Liver (tissue), 3 donors: ENCODE measurements at regions not wholly inside any gene's neighbourhood (a gene's known extent, or its start where the extent isn't known, plus 50 kb on each side); places are given as distances from the start of the nearest gene placed in this dataset.

Source experiments
- ATF3 ChIP-seq: IDR thresholded peaks from 2 replicates; pipeline ENCODE4 v1.6.1; 2016; ENCODE audit warnings: antibody characterized with exemption
- FOXA1 ChIP-seq: IDR thresholded peaks from 2 replicates; pipeline ENCODE4 v1.6.1; 2016; ENCODE audit warnings: antibody characterized with exemption
- GABPA ChIP-seq, 2 donors: IDR thresholded peaks in 1 of 2; conservative IDR thresholded peaks in 1 of 2; 2 replicates each; pipeline ENCODE4 v1.6.1; 2016; ENCODE audit warnings: antibody characterized with exemption in 2 of 2, mild to moderate bottlenecking in 1 of 2, moderate library complexity in 1 of 2
- JUND ChIP-seq, 2 donors: IDR thresholded peaks; 2 replicates each; pipeline ENCODE4 v1.6.1; 2016; ENCODE audit warnings: antibody characterized with exemption in 2 of 2
- MAX ChIP-seq: IDR thresholded peaks from 2 replicates; pipeline ENCODE4 v1.6.1; 2016; ENCODE audit warnings: antibody characterized with exemption
- RAD21 ChIP-seq, 2 donors: IDR thresholded peaks; 2 replicates each; pipeline ENCODE4 v1.6.1; 2016; ENCODE audit warnings: antibody characterized with exemption in 2 of 2, mild to moderate bottlenecking in 2 of 2
- TAF1 ChIP-seq: conservative IDR thresholded peaks from 2 replicates; pipeline ENCODE4 v1.6.1; 2016; ENCODE audit warnings: antibody characterized with exemption, mild to moderate bottlenecking
- YY1 ChIP-seq: IDR thresholded peaks from 2 replicates; pipeline ENCODE4 v1.6.1; 2016; ENCODE audit warnings: antibody characterized with exemption, mild to moderate bottlenecking
- TF ChIP-seq, protein P1 (sequence below): fragments of 150-350 bp; IDR thresholded peaks from 2 replicates; pipeline ENCODE4 v1.5.1; 2017; ENCODE audit warnings: improper control_type of control experiment, low read depth, low read length; ENCODE audit not compliant: missing input control
- TF ChIP-seq, protein P2 (sequence below): IDR thresholded peaks from 2 replicates; pipeline ENCODE4 v1.6.1; 2016; ENCODE audit warnings: antibody characterized with exemption, mild to moderate bottlenecking
- donor health status: healthy.
- donor health status: healthy.

DNA sequence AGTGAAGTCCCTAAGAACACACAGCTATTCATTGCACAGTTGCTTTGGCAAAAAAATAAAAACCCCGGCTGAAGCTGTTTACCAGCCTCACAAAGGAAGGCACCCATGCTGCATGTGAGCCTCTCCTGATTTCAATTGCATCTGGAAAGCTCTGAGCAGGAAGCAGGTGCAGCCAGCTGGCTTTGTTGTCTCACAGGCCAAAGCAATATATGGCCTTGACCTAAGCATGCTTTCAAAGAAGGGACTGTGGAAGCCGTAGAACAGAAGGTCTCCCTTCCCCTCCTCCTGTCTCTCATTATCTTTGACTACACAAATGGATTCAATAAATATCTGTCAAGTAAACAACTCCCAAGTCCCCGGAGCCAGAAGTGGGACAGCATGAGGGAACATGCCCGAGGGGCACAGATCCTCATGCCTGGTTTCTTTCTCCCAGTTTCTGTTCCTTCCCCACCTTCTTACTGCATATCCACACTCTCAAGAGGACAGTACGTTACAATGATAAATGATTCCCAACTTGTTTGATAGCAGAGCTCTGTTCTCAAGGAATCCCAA, 57.2 kb upstream of the PCSK2 start:
- TF ChIP-seq ATF3: no peak
- TF ChIP-seq, protein P1, sequence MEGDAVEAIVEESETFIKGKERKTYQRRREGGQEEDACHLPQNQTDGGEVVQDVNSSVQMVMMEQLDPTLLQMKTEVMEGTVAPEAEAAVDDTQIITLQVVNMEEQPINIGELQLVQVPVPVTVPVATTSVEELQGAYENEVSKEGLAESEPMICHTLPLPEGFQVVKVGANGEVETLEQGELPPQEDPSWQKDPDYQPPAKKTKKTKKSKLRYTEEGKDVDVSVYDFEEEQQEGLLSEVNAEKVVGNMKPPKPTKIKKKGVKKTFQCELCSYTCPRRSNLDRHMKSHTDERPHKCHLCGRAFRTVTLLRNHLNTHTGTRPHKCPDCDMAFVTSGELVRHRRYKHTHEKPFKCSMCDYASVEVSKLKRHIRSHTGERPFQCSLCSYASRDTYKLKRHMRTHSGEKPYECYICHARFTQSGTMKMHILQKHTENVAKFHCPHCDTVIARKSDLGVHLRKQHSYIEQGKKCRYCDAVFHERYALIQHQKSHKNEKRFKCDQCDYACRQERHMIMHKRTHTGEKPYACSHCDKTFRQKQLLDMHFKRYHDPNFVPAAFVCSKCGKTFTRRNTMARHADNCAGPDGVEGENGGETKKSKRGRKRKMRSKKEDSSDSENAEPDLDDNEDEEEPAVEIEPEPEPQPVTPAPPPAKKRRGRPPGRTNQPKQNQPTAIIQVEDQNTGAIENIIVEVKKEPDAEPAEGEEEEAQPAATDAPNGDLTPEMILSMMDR: no peak
- no peak for TF ChIP-seq TAF1
- no peak for TF ChIP-seq FOXA1
- TF ChIP-seq YY1: no peak
- TF ChIP-seq MAX: no peak
- TF ChIP-seq RAD21 (IDR thresholded peaks at IDR 0.05): no peak
- no peak for TF ChIP-seq GABPA (IDR thresholded peaks at IDR 0.05 in 1 of 2, conservative IDR thresholded peaks at IDR 0.05 in 1 of 2)
- TF ChIP-seq, protein P2, sequence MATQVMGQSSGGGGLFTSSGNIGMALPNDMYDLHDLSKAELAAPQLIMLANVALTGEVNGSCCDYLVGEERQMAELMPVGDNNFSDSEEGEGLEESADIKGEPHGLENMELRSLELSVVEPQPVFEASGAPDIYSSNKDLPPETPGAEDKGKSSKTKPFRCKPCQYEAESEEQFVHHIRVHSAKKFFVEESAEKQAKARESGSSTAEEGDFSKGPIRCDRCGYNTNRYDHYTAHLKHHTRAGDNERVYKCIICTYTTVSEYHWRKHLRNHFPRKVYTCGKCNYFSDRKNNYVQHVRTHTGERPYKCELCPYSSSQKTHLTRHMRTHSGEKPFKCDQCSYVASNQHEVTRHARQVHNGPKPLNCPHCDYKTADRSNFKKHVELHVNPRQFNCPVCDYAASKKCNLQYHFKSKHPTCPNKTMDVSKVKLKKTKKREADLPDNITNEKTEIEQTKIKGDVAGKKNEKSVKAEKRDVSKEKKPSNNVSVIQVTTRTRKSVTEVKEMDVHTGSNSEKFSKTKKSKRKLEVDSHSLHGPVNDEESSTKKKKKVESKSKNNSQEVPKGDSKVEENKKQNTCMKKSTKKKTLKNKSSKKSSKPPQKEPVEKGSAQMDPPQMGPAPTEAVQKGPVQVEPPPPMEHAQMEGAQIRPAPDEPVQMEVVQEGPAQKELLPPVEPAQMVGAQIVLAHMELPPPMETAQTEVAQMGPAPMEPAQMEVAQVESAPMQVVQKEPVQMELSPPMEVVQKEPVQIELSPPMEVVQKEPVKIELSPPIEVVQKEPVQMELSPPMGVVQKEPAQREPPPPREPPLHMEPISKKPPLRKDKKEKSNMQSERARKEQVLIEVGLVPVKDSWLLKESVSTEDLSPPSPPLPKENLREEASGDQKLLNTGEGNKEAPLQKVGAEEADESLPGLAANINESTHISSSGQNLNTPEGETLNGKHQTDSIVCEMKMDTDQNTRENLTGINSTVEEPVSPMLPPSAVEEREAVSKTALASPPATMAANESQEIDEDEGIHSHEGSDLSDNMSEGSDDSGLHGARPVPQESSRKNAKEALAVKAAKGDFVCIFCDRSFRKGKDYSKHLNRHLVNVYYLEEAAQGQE: no peak
- TF ChIP-seq JUND (IDR thresholded peaks at IDR 0.05): no peak
